ENCODE measurements at regions not wholly inside any gene's neighbourhood (a gene's known extent, or its start where the extent isn't known, plus 50 kb on each side); places are given as distances from the start of the nearest gene placed in this dataset.

- no peaks in the 10 kb centered on the region for H3K36me3 ChIP-seq
- no peak for ATAC-seq
- H3K9me3 ChIP-seq = peaks cover 0 to 7% (median 0%) of the 10 kb centered on the region in 12 donors
- intact Hi-C loops (cut with DNase I) = no loop called here
- 49 to 61% (median 55%) methylated on average over 6 of the region's 6 CpGs for WGBS, 4 donors
- no peak overlapping the region for H3K4me3 ChIP-seq
- peaks cover 0 to 15% (median 0%) of the 10 kb centered on the region in 12 donors for H3K4me1 ChIP-seq
- no peak for TF ChIP-seq CTCF (IDR thresholded peaks at IDR 0.05)
- no peak for TF ChIP-seq POLR2A (IDR thresholded peaks at IDR 0.05)
- no peak for DNase-seq
- peak overlapping the region in 6 of 12 donors; percentile 20 to 63 (median 34) for H3K27ac ChIP-seq
- H3K27me3 ChIP-seq = no peaks in the 10 kb centered on the region
Observed at GRCh38 chr13:106882246-106882645, 314.3 kb upstream of the ARGLU1 start.

- DNase-seq (no peak), ATAC-seq (no peak)
- H3K4me1 ChIP-seq = peaks cover 0 to 18% (median 4%) of the 10 kb centered on the region in 12 donors
- no peak overlapping the region for H3K4me3 ChIP-seq
- H3K27ac ChIP-seq = no peak overlapping the region
- peaks cover 0 to 7% (median 0%) of the 10 kb centered on the region in 12 donors for H3K9me3 ChIP-seq
- intact Hi-C loops (cut with DNase I) = no loop called here
- WGBS, 4 donors = 69 to 84% (median 73%) methylated on average over 3 of the region's 3 CpGs
- TF ChIP-seq POLR2A (IDR thresholded peaks at IDR 0.05) (no peak), CTCF (IDR thresholded peaks at IDR 0.05) (no peak)
- H3K36me3 ChIP-seq = no peaks in the 10 kb centered on the region
- H3K27me3 ChIP-seq = no peaks in the 10 kb centered on the region
Observed at GRCh38 chr13:106879806-106880205, 311.9 kb upstream of the ARGLU1 start.

- peaks cover 0 to 7% (median 0%) of the 10 kb centered on the region in 12 donors for H3K9me3 ChIP-seq
- DNase-seq = no peak
- H3K27me3 ChIP-seq = no peaks in the 10 kb centered on the region
- TF ChIP-seq POLR2A (IDR thresholded peaks at IDR 0.05) = no peak
- no peak for TF ChIP-seq CTCF (IDR thresholded peaks at IDR 0.05)
- H3K4me1 ChIP-seq = peaks cover 0 to 19% (median 8%) of the 10 kb centered on the region in 12 donors
- peak overlapping the region in 11 of 12 donors; percentile 7 to 63 (median 49) for H3K27ac ChIP-seq
- intact Hi-C loops (cut with DNase I) = loop anchor here in 1 of 10 donors (2.0 kb wide), 1 partner anchor 42 kb away; no protein-coding TSS in a partner anchor
- ATAC-seq = peak in 1 of 4 donors; percentile 71
- no peaks in the 10 kb centered on the region for H3K36me3 ChIP-seq
- H3K4me3 ChIP-seq = no peak overlapping the region
- 18 to 42% (median 33%) methylated on average over 2 of the region's 2 CpGs for WGBS, 4 donors
Observed at GRCh38 chr13:106874323-106874722, 306.4 kb upstream of the ARGLU1 start.

GRCh38 chr13:106873810-106874209, 305.9 kb upstream of the ARGLU1 start:
- Histone ChIP-seq H3K27ac (peak overlapping the region in 11 of 12 donors; percentile 7 to 63 (median 49)), H3K9me3 (peaks cover 0 to 7% (median 0%) of the 10 kb centered on the region in 12 donors), H3K4me1 (peaks cover 0 to 19% (median 8%) of the 10 kb centered on the region in 12 donors), H3K27me3 (no peaks in the 10 kb centered on the region), H3K36me3 (no peaks in the 10 kb centered on the region), H3K4me3 (no peak overlapping the region)
- 31 to 49% (median 37%) methylated on average over 1 of the region's 1 CpG for WGBS, 4 donors
- DNase-seq (no peak), ATAC-seq (peak in 3 of 4 donors; percentile 7 to 42 (median 22))
- intact Hi-C loops (cut with DNase I) = loop anchor here in 1 of 10 donors (2.0 kb wide), 1 partner anchor 43 kb away; no protein-coding TSS in a partner anchor
- TF ChIP-seq CTCF (IDR thresholded peaks at IDR 0.05) (no peak), POLR2A (IDR thresholded peaks at IDR 0.05) (no peak)
